Psoas muscle (tissue), 7 donors: ENCODE measurements at regions not wholly inside any gene's neighbourhood (a gene's known extent, or its start where the extent isn't known, plus 50 kb on each side); places are given as distances from the start of the nearest gene placed in this dataset.
"Not testable (repeated sequence)": the region's sequence is repeated elsewhere in the genome, so short reads cannot be mapped to it uniquely, and the experiment has no call there.

Experiments used
- ATAC-seq, 4 donors: fragments of 200-7000 bp; cut with Tn5 transposase; one replicate each; pipeline ENCODE4 v1.9.1; 2020; ENCODE audit warnings: moderate library complexity in 3 of 4, mild to moderate bottlenecking in 2 of 4
- DNase-seq, 2 donors: peaks; one replicate each; pipeline ENCODE4 v3.0.0-alpha.2; 2020
- H3K27ac ChIP-seq: fragments of 200-600 bp; one replicate; pipeline ENCODE4 v1.8.0; 2022
- H3K27me3 ChIP-seq, 3 donors: fragments of 200-600 bp in 1 of 3; one replicate each; pipeline versions ENCODE4 v1.6.1 to v1.8.0; 2013 to 2022; ENCODE audit warnings: low read length in 2 of 3, mild to moderate bottlenecking in 2 of 3, moderate library complexity in 1 of 3; ENCODE audit not compliant: insufficient read depth in 3 of 3
- H3K36me3 ChIP-seq, 2 donors: fragments of 200-600 bp in 1 of 2; one replicate each; pipeline versions ENCODE4 v1.6.1 to v1.8.0; 2013 to 2022; ENCODE audit warnings: low read depth in 1 of 2, mild to moderate bottlenecking in 1 of 2, moderate library complexity in 1 of 2; ENCODE audit not compliant: insufficient read depth in 1 of 2
- H3K4me1 ChIP-seq: fragments of 200-600 bp; one replicate; pipeline ENCODE4 v1.8.0; 2022
- H3K4me3 ChIP-seq: fragments of 200-600 bp; one replicate; pipeline ENCODE4 v1.8.0; 2022; ENCODE audit warnings: mild to moderate bottlenecking
- H3K9me3 ChIP-seq: fragments of 200-600 bp; one replicate; pipeline ENCODE4 v1.8.0; 2022
- WGBS, 3 donors: extraction: QIAGEN DNeasy Blood & Tissue Kit; methylation state at CpG; one replicate each; pipeline versions ENCODE4 v1.1.6 to v1.1.7; 2013; 5-methylcytosine and 5-hydroxymethylcytosine counted together
- intact Hi-C, 2 donors: fragments of 100-400 bp; cut with DNase I; formaldehyde crosslinking; loops; one replicate each; pipeline versions ENCODE4 v1.11.0 to v1.14.2; 2022
- TF ChIP-seq, protein P1 (sequence below): fragments of 200-600 bp; IDR thresholded peaks from one replicate; pipeline ENCODE4 v1.8.0; 2022; ENCODE audit warnings: antibody characterized with exemption
- donor health status: healthy with polysubstance abuse.
- donor health status: DM: no; HTN: no; CAD: no; lungs with moderate emphysema.
- donor health status: Bipolar disorder and iron deficiency.
- donor health status: healthy.
- donor health status: DM: yes; HTN: yes; CAD: no.
- donor health status: DM: no; HTN: no; CAD: no.
- donor health status: DM: yes; HTN: yes; CAD: no.

DNA sequence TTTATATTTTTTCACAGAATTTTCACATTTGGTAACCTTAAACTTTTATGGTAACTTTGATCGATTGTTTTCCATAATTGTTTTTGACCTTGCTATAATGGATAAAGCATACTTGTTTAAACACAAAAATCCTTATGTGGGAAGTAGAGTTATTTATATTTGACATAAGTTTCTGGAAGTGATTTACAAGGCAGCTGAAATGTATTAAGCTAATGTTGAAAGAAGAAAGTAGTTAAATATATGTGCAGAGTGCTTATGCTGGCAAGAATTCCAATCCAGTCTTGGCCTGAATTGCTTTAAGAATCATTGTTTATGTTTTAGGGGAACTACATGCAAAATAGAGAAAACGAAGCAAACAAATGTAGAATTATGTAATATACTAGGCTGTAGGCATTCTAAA is 763.6 kb downstream of the TAF11L14 start:
- WGBS, 3 donors, result 48 to 62% (median 53%) methylated on average over 2 of the region's 2 CpGs
- Histone ChIP-seq H3K27me3 (no peaks in the 10 kb centered on the region), H3K4me1 (no peaks in the 10 kb centered on the region), H3K36me3 (no peaks in the 10 kb centered on the region), H3K4me3 (no peak overlapping the region), H3K9me3 (no peaks in the 10 kb centered on the region), H3K27ac (no peak overlapping the region)
- intact Hi-C loops, result no loop called here
- DNase-seq, result no peak
- TF ChIP-seq, protein P1, sequence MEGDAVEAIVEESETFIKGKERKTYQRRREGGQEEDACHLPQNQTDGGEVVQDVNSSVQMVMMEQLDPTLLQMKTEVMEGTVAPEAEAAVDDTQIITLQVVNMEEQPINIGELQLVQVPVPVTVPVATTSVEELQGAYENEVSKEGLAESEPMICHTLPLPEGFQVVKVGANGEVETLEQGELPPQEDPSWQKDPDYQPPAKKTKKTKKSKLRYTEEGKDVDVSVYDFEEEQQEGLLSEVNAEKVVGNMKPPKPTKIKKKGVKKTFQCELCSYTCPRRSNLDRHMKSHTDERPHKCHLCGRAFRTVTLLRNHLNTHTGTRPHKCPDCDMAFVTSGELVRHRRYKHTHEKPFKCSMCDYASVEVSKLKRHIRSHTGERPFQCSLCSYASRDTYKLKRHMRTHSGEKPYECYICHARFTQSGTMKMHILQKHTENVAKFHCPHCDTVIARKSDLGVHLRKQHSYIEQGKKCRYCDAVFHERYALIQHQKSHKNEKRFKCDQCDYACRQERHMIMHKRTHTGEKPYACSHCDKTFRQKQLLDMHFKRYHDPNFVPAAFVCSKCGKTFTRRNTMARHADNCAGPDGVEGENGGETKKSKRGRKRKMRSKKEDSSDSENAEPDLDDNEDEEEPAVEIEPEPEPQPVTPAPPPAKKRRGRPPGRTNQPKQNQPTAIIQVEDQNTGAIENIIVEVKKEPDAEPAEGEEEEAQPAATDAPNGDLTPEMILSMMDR, result no peak
- ATAC-seq, result no peak

GRCh38 chr5:18399461-18400327 is 765.4 kb downstream of the TAF11L14 start:
- H3K4me1 ChIP-seq, H3K27me3 ChIP-seq, H3K9me3 ChIP-seq, H3K27ac ChIP-seq, intact Hi-C loops, ATAC-seq, H3K4me3 ChIP-seq, H3K36me3 ChIP-seq: not testable (repeated sequence)
- WGBS, 3 donors, result 87 to 95% (median 91%) methylated on average over 22 to 50 of the region's 50 CpGs
- peak in 1 of 2 donors; percentile 48 for DNase-seq

GRCh38 chr5:18403141-18403540 is 768.9 kb downstream of the TAF11L14 start:
- H3K27me3 ChIP-seq, result no peaks in the 10 kb centered on the region
- no peak for DNase-seq
- H3K4me3 ChIP-seq, result no peak overlapping the region
- no peaks in the 10 kb centered on the region for H3K9me3 ChIP-seq
- no peak for ATAC-seq
- WGBS, 3 donors, result 19 to 40% (median 30%) methylated on average over 1 of the region's 1 CpG
- intact Hi-C loops, result no loop called here
- H3K4me1 ChIP-seq, result no peaks in the 10 kb centered on the region
- TF ChIP-seq, protein P1, result no peak
- H3K36me3 ChIP-seq, result no peaks in the 10 kb centered on the region
- H3K27ac ChIP-seq, result no peak overlapping the region

- Histone ChIP-seq H3K27me3 (no peaks in the 10 kb centered on the region), H3K4me3 (no peak overlapping the region), H3K36me3 (no peaks in the 10 kb centered on the region), H3K27ac (no peak overlapping the region), H3K4me1 (no peaks in the 10 kb centered on the region), H3K9me3 (no peaks in the 10 kb centered on the region)
- intact Hi-C loops, result no loop called here
- TF ChIP-seq, protein P1, result no peak
- no peak for ATAC-seq
- WGBS, 3 donors, result 66 to 81% (median 78%) methylated on average over 3 of the region's 3 CpGs
- no peak for DNase-seq
These were observed 769.7 kb downstream of the TAF11L14 start for GRCh38 chr5:18403941-18404438.

DNA sequence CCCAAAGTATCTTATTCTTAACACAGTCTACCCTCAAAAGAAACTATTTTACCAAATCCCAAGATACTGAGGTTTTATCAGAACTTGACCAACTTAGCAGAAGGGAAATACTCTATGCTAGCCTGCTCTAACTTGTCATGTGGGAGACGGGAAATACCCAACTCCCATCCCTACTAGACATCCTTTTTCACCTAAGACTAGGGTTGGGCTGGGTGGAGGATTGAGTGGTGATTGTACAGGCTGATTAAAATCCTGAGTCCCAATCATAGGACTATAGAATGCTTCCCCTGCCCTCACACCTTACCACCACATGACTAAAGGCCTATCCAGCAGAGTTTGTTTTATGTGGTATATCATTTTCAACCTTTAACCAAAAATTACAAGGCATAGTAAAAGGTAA is 786.5 kb downstream of the TAF11L14 start:
- TF ChIP-seq, protein P1, result no peak
- intact Hi-C loops, result no loop called here
- ATAC-seq, result no peak
- H3K27ac ChIP-seq, result no peak overlapping the region
- no peaks in the 10 kb centered on the region for H3K9me3 ChIP-seq
- no peaks in the 10 kb centered on the region for H3K36me3 ChIP-seq
- H3K4me3 ChIP-seq, result no peak overlapping the region
- no peaks in the 10 kb centered on the region for H3K27me3 ChIP-seq
- no peak for DNase-seq
- WGBS, 3 donors, result 77 to 82% (median 77%) methylated on average over 1 of the region's 1 CpG
- H3K4me1 ChIP-seq, result no peaks in the 10 kb centered on the region
